Right lobe of liver (tissue), 6 donors: ENCODE measurements at regions not wholly inside any gene's neighbourhood (a gene's known extent, or its start where the extent isn't known, plus 50 kb on each side); places are given as distances from the start of the nearest gene placed in this dataset.

Experiments used
- ATAC-seq, 4 donors: fragments of 200-7000 bp; cut with Tn5 transposase; one replicate each; pipeline ENCODE4 v1.9.1; 2020; ENCODE audit warnings: mild to moderate bottlenecking in 4 of 4, moderate library complexity in 4 of 4
- DNase-seq, 3 donors: peaks; one replicate each; pipeline ENCODE4 v3.0.0-alpha.2; 2020
- H3K27ac ChIP-seq, 3 donors: fragments of 200-600 bp; one replicate each; pipeline ENCODE4 v1.8.0; 2022
- H3K27me3 ChIP-seq, 2 donors: fragments of 200-600 bp; one replicate each; pipeline ENCODE4 v1.8.0; 2022
- H3K36me3 ChIP-seq, 4 donors: fragments of 200-600 bp; sonication (generic) in 1 of 4; one replicate each; pipeline versions ENCODE4 v1.5.1 to v1.8.0; 2017 to 2022; ENCODE audit warnings: control low read depth in 1 of 4
- H3K4me1 ChIP-seq, 4 donors: fragments of 200-600 bp; sonication (generic) in 1 of 4; one replicate each; pipeline versions ENCODE4 v1.5.1 to v1.8.0; 2017 to 2022; ENCODE audit warnings: control low read depth in 1 of 4
- H3K4me3 ChIP-seq, 3 donors: fragments of 200-600 bp; one replicate each; pipeline ENCODE4 v1.8.0; 2022
- H3K9me3 ChIP-seq, 4 donors: fragments of 200-600 bp; sonication (generic) in 1 of 4; one replicate each; pipeline versions ENCODE4 v1.5.1 to v1.8.0; 2017 to 2022; ENCODE audit warnings: control low read depth in 1 of 4
- POLR2A ChIP-seq: fragments of 450-650 bp; IDR thresholded peaks from one replicate; pipeline ENCODE4 v1.6.1; 2017; ENCODE audit warnings: antibody characterized with exemption, mild to moderate bottlenecking
- WGBS: methylation state at CpG from one replicate; pipeline ENCODE4 v1.1.6; 2018; ENCODE audit warnings: low coverage, low lambda C conversion rate; ENCODE audit not compliant: insufficient coverage; ENCODE audit errors: missing lambda C conversion rate; 5-methylcytosine and 5-hydroxymethylcytosine counted together
- intact Hi-C, 2 donors: fragments of 100-400 bp; cut with DNase I; formaldehyde crosslinking; loops; one replicate each; pipeline versions ENCODE4 v1.11.2 to v1.14.1; 2022
- TF ChIP-seq, protein P1 (sequence below), 4 donors: fragments of 200-600 bp in 3 of 4; fragments of 450-650 bp in 1 of 4; IDR thresholded peaks; one replicate each; pipeline versions ENCODE4 v1.5.1 to v1.8.0; 2016 to 2022; ENCODE audit warnings: antibody characterized with exemption in 4 of 4, mild to moderate bottlenecking in 2 of 4
- donor health status: DM: no; HTN: yes; CAD: no.
- donor health status: DM: no; HTN: no; CAD: no.
- donor health status: DM: no; HTN: no; CAD: no.
- donor health status: DM: no; HTN: yes; CAD: no.
- donor health status: DM: no; HTN: yes; CAD: no.

DNA sequence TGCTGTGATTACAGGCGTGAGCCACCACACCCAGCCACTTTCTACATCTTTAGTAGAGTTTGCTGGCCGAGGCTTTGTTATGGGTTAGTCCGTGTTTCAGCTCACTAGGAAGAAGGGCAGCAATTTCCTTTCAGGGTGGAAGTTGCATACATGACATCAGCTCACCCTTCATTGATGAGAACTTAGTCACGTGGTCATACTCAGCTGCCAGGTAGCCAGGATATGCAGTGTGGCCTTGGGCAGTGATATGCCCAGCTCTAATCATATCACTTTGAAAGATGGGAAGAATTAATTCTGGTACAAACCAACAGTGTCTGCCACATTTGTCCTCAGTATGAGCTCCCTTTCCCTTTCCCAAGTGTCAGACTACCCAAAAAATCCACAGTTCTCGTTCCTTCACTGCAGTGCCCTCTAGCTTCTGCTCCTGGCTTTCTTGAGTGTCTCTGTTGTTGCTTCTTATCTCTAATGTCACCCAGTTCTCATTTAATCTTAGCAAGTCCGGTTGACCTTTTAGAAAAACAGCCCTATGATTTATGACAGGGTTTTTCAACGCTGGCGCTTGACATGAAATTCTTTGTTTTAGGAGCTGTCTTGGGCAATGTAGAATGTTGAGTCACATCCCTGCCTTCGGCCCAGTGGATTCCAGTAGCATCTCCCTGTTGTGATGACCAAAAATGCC, 108.7 kb upstream of the ITGB1 start:
- no peak for ATAC-seq
- 63% methylated on average over 5 of the region's 9 CpGs for WGBS
- no peak for TF ChIP-seq POLR2A
- TF ChIP-seq, protein P1, sequence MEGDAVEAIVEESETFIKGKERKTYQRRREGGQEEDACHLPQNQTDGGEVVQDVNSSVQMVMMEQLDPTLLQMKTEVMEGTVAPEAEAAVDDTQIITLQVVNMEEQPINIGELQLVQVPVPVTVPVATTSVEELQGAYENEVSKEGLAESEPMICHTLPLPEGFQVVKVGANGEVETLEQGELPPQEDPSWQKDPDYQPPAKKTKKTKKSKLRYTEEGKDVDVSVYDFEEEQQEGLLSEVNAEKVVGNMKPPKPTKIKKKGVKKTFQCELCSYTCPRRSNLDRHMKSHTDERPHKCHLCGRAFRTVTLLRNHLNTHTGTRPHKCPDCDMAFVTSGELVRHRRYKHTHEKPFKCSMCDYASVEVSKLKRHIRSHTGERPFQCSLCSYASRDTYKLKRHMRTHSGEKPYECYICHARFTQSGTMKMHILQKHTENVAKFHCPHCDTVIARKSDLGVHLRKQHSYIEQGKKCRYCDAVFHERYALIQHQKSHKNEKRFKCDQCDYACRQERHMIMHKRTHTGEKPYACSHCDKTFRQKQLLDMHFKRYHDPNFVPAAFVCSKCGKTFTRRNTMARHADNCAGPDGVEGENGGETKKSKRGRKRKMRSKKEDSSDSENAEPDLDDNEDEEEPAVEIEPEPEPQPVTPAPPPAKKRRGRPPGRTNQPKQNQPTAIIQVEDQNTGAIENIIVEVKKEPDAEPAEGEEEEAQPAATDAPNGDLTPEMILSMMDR (IDR thresholded peaks at IDR 0.05), result no peak

DNA sequence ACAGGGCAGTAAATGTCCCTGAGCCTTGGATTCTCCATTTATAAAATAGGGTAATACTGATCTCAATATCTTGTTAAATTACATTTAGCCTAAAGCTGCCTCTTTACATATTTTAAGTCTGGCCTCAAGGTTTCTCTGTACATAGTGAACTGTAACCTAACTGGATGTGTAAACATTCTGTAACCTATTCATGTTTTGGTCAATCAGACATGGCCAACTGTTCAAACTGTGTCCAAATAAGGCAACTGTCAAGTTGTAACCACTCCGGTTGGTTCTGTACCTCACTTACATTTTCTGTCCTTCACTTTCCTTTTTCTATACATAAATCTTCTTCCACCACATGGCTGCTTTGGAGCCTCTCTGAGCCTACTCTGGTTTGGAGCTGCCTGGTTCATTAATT, 107.1 kb upstream of the ITGB1 start:
- H3K27me3 ChIP-seq, result no peaks in the 10 kb centered on the region
- ATAC-seq (peak in 2 of 4 donors; percentile 52 to 68), DNase-seq (no peak)
- H3K4me3 ChIP-seq, result no peak overlapping the region
- WGBS, result 55% methylated on average over 1 of the region's 1 CpG
- H3K4me1 ChIP-seq, result no peaks in the 10 kb centered on the region
- intact Hi-C loops, result no loop called here
- no peaks in the 10 kb centered on the region for H3K9me3 ChIP-seq
- TF ChIP-seq POLR2A, result no peak
- TF ChIP-seq, protein P1 (IDR thresholded peaks at IDR 0.05), result no peak
- no peaks in the 10 kb centered on the region for H3K36me3 ChIP-seq
- H3K27ac ChIP-seq, result no peak overlapping the region

More for the DNA sequence above, 108.7 kb upstream of the ITGB1 start:
- intact Hi-C loops, result no loop called here
- DNase-seq, result no peak
- H3K4me3 ChIP-seq, result no peak overlapping the region
- H3K27me3 ChIP-seq, result no peaks in the 10 kb centered on the region
- no peak overlapping the region for H3K27ac ChIP-seq
- no peaks in the 10 kb centered on the region for H3K36me3 ChIP-seq
- H3K4me1 ChIP-seq, result no peaks in the 10 kb centered on the region
- H3K9me3 ChIP-seq, result no peaks in the 10 kb centered on the region

DNA sequence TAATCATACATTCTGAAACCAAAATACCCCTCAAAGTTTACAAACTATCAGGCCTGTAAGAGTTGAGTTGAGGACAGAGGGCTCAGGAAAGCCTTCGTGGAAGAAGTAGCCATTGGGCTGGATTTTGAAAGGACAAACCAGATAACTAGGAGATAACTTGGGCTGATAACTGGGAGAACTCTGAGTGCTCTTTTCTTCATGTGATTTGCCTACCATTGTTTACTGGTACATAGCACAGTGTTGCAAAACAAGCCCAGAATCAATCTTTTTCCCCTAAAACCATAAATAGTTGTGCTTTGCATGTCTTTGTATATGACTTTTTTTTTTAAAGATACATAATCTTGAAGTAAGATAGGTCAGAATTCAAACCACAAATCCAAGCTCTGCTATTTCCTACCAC, 106.7 kb upstream of the ITGB1 start:
- TF ChIP-seq, protein P1 (IDR thresholded peaks at IDR 0.05), result no peak
- TF ChIP-seq POLR2A, result no peak
- H3K9me3 ChIP-seq, result no peaks in the 10 kb centered on the region
- ATAC-seq, result peak in 2 of 4 donors; percentile 16 to 47
- H3K4me1 ChIP-seq, result no peaks in the 10 kb centered on the region
- 33% methylated on average over 1 of the region's 1 CpG for WGBS
- no peak overlapping the region for H3K27ac ChIP-seq
- intact Hi-C loops, result no loop called here
- DNase-seq, result no peak
- H3K36me3 ChIP-seq, result no peaks in the 10 kb centered on the region
- no peak overlapping the region for H3K4me3 ChIP-seq
- no peaks in the 10 kb centered on the region for H3K27me3 ChIP-seq

DNA sequence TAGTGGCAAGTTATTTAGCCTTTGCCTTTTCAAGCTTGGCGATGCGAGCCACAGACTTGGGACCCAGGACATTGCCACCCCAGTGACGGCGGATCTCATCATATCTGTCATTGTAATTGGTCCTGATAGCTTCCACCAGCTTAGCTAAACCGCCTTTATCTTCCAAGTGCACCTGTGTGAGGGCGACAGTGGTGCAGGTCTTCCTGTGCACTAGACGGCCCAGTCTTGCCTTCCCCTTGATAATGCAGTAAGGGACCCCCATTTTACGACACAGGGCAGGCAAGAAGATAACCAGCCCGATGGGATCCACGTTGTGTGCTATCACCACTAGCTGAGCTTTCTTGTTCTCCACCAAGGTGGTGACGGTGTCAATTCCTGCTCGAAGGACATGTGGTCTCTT, 99.6 kb upstream of the ITGB1 start:
- H3K4me3 ChIP-seq, result no peak overlapping the region
- 98% methylated on average over 5 of the region's 12 CpGs for WGBS
- intact Hi-C loops, result no loop called here

More for the DNA sequence above, 99.6 kb upstream of the ITGB1 start:
- no peak for ATAC-seq
- Histone ChIP-seq H3K4me1 (no peaks in the 10 kb centered on the region), H3K9me3 (no peaks in the 10 kb centered on the region), H3K27ac (no peak overlapping the region), H3K36me3 (no peaks in the 10 kb centered on the region), H3K27me3 (no peaks in the 10 kb centered on the region)
- no peak for DNase-seq
- TF ChIP-seq, protein P1 (IDR thresholded peaks at IDR 0.05), result no peak
- no peak for TF ChIP-seq POLR2A
